Stimulated activated CD4-positive, alpha-beta T cell treated with anti-CD3 and anti-CD28 coated beads, Interleukin-2, amount 100 ng/mL, for 24 hours (primary cell): ENCODE measurements at regions not wholly inside any gene's neighbourhood (a gene's known extent, or its start where the extent isn't known, plus 50 kb on each side); places are given as distances from the start of the nearest gene placed in this dataset.

Experiments
- DNase-seq, 2 donors: peaks; one replicate each; pipeline ENCODE4 v3.0.0-alpha.2; 2020

GRCh38 chrX:110847334-110847733 is 51.7 kb upstream of the CHRDL1 start:
- DNase-seq = no peak

GRCh38 chrX:110846071-110846470 is 50.5 kb upstream of the CHRDL1 start:
- no peak for DNase-seq
